GM18519 (cell line): ENCODE measurements at regions not wholly inside any gene's neighbourhood (a gene's known extent, or its start where the extent isn't known, plus 50 kb on each side); places are given as distances from the start of the nearest gene placed in this dataset.
"Not testable (repeated sequence)": the region's sequence is repeated elsewhere in the genome, so short reads cannot be mapped to it uniquely, and the experiment has no call there.

Experiments
- ATAC-seq: cut with Tn5 transposase; IDR thresholded peaks from one replicate; pipeline ENCODE4 v1.9.1; 2021; ENCODE audit warnings: mild to moderate bottlenecking, moderate library complexity; ENCODE audit not compliant: unreplicated experiment, low FRiP score

GRCh38 chr1:189607477-189608096 lies 870.1 kb downstream of the BRINP3 start:
- no peak for ATAC-seq

- no peak for ATAC-seq
Measured at GRCh38 chr1:189609167-189609566, 868.5 kb downstream of the BRINP3 start.

- ATAC-seq: no peak
Measured at GRCh38 chr1:189616893-189617292, 860.8 kb downstream of the BRINP3 start.

DNA sequence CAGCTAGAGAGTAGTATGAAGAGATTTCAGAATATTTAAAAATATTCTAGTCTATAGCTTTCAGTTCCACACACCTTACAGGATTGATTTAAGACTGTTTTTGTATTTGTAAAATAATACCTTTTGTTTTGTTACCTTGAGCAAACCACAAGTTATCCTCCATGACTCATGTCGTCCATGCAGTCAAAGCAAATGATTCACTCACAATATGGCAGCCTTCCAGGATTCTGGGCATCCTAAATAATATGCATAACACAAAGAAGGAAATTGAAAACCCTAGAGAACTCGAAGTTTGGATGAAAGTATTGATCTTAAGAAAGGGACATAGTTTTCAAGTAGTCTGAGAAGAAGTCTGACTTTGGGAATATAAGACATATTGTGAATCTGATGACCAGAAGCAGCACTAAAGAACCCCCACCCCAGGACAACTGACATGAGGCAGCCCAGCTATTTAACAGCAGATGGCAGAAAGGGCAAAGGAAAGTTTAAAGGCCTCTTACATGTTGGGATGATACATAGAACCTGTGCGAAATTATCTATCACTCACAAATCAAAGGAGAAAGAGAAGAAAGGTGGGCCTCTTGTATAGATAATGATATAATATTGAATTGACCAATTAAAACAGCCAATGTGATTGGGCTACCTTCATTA lies 857.9 kb downstream of the BRINP3 start:
- ATAC-seq: no peak

- ATAC-seq: no peak
Measured at GRCh38 chr1:189620471-189620870, 857.2 kb downstream of the BRINP3 start.

GRCh38 chr1:189623336-189623735 lies 854.3 kb downstream of the BRINP3 start:
- ATAC-seq: no peak

DNA sequence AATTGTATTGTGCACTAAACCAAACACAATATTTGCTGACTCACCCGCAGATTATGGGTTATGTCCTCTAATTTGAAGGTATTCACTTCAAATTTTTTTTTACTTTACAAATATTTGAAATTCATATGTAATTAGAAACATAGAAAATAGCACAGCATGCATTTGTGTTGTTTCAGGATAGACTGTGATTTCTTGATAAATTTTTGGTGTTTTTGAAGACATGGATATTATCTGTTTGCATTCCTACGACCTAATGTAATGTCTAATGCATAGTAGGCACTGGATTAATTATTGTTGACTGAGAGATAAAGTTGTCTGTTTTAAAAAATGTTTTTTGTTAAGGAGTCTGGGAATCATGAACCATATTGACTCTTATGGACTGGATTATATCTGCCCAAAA lies 850.2 kb downstream of the BRINP3 start:
- no peak for ATAC-seq

GRCh38 chr1:189628857-189629256 lies 848.8 kb downstream of the BRINP3 start:
- no peak for ATAC-seq

DNA sequence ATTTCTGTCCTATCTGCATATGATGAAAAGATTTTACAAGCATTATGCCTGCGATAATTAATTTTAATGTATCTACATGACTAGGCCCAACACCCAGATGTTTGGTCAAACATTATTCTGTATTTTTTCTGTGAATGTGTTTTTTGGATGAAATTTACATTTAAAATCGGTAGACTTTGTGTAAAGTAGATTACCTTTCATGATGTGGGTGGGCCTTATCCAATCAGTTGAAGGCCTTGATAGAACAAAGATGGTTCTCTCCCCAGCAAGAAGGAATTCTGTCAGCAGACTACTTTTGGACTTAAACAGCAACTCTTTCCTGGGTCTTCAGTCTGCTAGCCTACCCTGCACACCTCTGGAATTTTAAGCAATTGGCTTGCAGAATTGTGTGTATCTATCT lies 844.0 kb downstream of the BRINP3 start:
- no peak for ATAC-seq

DNA sequence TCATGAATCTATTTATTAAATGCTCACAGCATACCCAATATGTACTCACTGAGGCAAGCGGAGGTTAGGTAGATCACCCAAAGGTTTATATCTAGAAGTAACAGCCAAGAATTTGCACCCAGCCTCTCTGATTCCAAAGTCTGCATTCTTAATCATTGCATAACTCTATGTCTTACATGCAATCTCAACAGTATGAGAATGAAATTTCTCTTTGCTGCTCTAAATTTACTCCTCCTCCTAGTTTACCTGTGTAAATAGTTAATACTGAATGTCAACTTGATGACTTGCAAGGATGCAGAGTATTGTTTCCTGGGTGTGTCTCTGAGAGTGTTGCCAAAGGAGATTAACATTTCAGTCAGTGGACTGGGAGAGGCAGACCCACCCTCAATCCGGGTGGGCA lies 840.6 kb downstream of the BRINP3 start:
- no peak for ATAC-seq

GRCh38 chr1:189644156-189644555 lies 833.5 kb downstream of the BRINP3 start:
- ATAC-seq: not testable (repeated sequence)

DNA sequence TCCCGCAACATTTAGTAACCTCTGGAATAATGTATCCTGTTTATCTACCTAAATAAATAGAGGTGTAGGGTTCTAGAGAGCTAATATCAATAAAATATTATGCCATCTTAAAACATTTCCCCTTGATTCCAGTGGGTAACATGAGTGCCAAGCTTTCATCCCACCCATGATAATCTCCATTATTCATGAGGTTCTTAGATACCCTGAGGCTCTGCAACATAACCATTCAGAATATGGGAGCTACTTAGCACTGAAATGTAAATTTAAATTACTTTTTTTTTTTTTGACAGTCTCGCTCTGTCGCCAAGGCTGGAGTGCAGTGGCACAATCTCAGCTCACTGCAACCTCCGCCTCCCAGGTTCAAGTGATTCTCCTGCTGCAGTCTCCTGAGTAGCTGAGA lies 832.7 kb downstream of the BRINP3 start:
- ATAC-seq: no peak

GRCh38 chr1:189646066-189646465 lies 831.6 kb downstream of the BRINP3 start:
- no peak for ATAC-seq

DNA sequence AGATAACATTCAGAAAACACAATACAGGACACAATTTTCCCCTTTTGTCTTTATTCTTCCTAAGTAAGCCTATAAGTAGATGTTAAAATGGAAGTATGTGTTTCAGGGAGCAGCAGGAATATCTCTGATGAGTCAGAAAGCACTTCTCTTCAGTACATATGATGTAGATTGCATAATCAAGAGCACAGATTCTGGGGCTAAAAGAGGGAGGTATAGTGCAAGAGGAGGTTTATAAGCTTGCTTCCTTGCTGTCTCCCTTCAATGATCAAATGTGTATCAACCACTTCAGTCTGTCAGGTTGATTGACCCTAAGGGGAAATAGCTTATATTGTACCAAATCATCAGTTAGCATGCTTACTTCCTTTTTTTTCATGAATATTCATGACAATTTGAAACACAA lies 822.8 kb downstream of the BRINP3 start:
- ATAC-seq: no peak

GRCh38 chr1:189656628-189657530 lies 820.8 kb downstream of the BRINP3 start:
- ATAC-seq: no peak

DNA sequence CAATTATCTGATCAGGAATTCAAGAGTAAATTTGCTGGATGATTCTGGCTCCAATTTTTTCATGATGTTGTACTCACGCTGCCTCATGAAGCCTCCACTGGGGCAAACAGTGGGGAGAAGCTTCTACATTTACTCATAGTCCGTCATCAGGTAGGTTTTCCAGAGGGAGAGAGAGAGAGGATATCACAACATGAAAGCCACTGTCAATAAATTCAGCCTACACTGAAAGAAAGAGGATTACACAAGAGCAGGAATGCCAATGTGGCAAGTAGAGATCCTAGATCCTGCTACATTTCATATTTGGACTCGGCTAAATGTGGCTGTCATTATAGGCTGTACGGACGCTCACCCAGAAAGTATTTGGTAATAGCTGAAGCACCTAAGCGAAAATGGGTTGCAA lies 819.9 kb downstream of the BRINP3 start:
- ATAC-seq: no peak

DNA sequence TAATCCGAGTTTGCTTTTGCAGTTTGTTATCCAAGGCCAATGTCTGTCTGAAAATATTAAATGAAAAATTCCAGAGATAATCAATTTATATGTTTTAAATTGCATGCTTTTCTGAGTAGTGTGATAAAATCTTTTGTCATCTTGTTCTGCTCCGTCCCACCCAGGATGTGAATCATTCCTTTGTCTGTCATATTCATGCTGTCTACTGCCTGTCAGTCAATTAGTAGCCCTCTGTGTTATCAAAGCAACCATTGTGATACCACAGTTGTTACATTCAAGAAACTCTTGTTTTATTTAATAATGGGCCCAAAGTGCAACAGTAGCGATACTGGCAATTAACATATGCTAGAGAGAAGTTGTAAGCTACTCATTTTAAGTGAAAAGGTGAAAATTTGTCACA lies 819.3 kb downstream of the BRINP3 start:
- ATAC-seq: no peak

GRCh38 chr1:189659731-189660130 lies 817.9 kb downstream of the BRINP3 start:
- no peak for ATAC-seq

GRCh38 chr1:189662190-189662589 lies 815.5 kb downstream of the BRINP3 start:
- no peak for ATAC-seq

- ATAC-seq: no peak
Measured at GRCh38 chr1:189669846-189670245, 807.8 kb downstream of the BRINP3 start.

GRCh38 chr1:189673217-189673616 lies 804.4 kb downstream of the BRINP3 start:
- ATAC-seq: no peak
